Keratinocyte (primary cell): ENCODE measurements at regions not wholly inside any gene's neighbourhood (a gene's known extent, or its start where the extent isn't known, plus 50 kb on each side); places are given as distances from the start of the nearest gene placed in this dataset.

Experiments used
- DNase-seq: peaks from one replicate; pipeline ENCODE4 v3.0.0-alpha.2; 2011; ENCODE audit warnings: low read depth, missing footprints, low spot score
- FAIRE-seq: peaks from 2 replicates; lab custom pipeline; 2011; peaks lifted over from hg19 to GRCh38; lab: Jason Lieb, UNC
- H2AFZ ChIP-seq: 2 replicates; pipeline ENCODE4 v1.6.0; 2012; ENCODE audit warnings: low read length, control low read depth, inconsistent platforms; ENCODE audit not compliant: control insufficient read depth
- H3K27ac ChIP-seq: 2 replicates; pipeline ENCODE4 v1.5.1; 2011; ENCODE audit warnings: low read length; ENCODE audit not compliant: control insufficient read depth, insufficient read depth
- H3K27me3 ChIP-seq: 3 replicates; pipeline ENCODE4 v1.6.0; 2011; ENCODE audit warnings: low read length; ENCODE audit not compliant: control insufficient read depth, insufficient read depth; ENCODE audit errors: extremely low read depth
- H3K36me3 ChIP-seq, 2 experiments: 2 replicates in 1 of 2; 3 replicates in 1 of 2; pipeline ENCODE4 v1.5.1; 2011; ENCODE audit warnings: low read length in 2 of 2, mild to moderate bottlenecking in 1 of 2; ENCODE audit not compliant: control insufficient read depth in 2 of 2, insufficient read depth in 2 of 2; ENCODE audit errors: extremely low read depth in 1 of 2
- H3K4me1 ChIP-seq: 3 replicates; pipeline ENCODE4 v1.5.1; 2011; ENCODE audit warnings: low read length; ENCODE audit not compliant: control insufficient read depth, insufficient read depth; ENCODE audit errors: extremely low read depth
- H3K4me2 ChIP-seq: 3 replicates; pipeline ENCODE4 v1.6.0; 2011; ENCODE audit warnings: low read depth, low read length; ENCODE audit not compliant: control insufficient read depth, insufficient read depth; ENCODE audit errors: extremely low read depth
- H3K4me3 ChIP-seq, 3 experiments: fragments of 200-600 bp in 1 of 3; sonication (generic) in 1 of 3; 2 replicates in 2 of 3; 3 replicates in 1 of 3; pipeline ENCODE4 v1.5.1; 2011 to 2016; ENCODE audit warnings: low read length in 3 of 3, mild to moderate bottlenecking in 3 of 3, control low read depth in 2 of 3, inconsistent platforms in 1 of 3, low read depth in 1 of 3, mixed read lengths in 1 of 3, mixed run types in 1 of 3, moderate library complexity in 1 of 3; ENCODE audit not compliant: control insufficient read depth in 2 of 3, insufficient read depth in 2 of 3; ENCODE audit errors: extremely low read depth in 1 of 3
- H3K79me2 ChIP-seq: 2 replicates; pipeline ENCODE4 v1.6.0; 2012; ENCODE audit warnings: low read length; ENCODE audit not compliant: control insufficient read depth, insufficient read depth
- H3K9ac ChIP-seq: 3 replicates; pipeline ENCODE4 v1.6.0; 2011; ENCODE audit warnings: low read length; ENCODE audit not compliant: control insufficient read depth, insufficient read depth; ENCODE audit errors: extremely low read depth
- H3K9me1 ChIP-seq: 3 replicates; pipeline ENCODE4 v1.6.0; 2011; ENCODE audit warnings: low read length; ENCODE audit not compliant: control insufficient read depth, insufficient read depth; ENCODE audit errors: extremely low read depth
- H3K9me3 ChIP-seq: 2 replicates; pipeline ENCODE4 v1.5.1; 2012; ENCODE audit warnings: low read depth, low read length; ENCODE audit not compliant: control insufficient read depth
- H4K20me1 ChIP-seq: 3 replicates; pipeline ENCODE4 v1.6.0; 2011; ENCODE audit warnings: low read length; ENCODE audit not compliant: control insufficient read depth, insufficient read depth; ENCODE audit errors: extremely low read depth
- EZH2 ChIP-seq: IDR thresholded peaks from one replicate; pipeline ENCODE4 v1.6.1; 2012; ENCODE audit warnings: inconsistent platforms, mild to moderate bottlenecking, low read length, moderate library complexity
- dilution Hi-C: fragments of 300-500 bp; cut with MboI; formaldehyde crosslinking; loops from one replicate; pipeline ENCODE4 v1.7.0; 2020; ENCODE audit warnings: low sequenced_read_pairs; ENCODE audit not compliant: extremely low pct_ligation_motif_present
- TF ChIP-seq, protein P1 (sequence below), 3 experiments: IDR thresholded peaks in 1 of 3; conservative IDR thresholded peaks in 1 of 3; optimal IDR thresholded peaks in 1 of 3; 2 replicates in 2 of 3; 3 replicates in 1 of 3; pipeline versions ENCODE3 to v1.5.1; 2011; ENCODE audit warnings: low read length in 3 of 3, mild to moderate bottlenecking in 3 of 3, moderate library complexity in 2 of 3, control low read depth in 1 of 3, inconsistent platforms in 1 of 3; ENCODE audit not compliant: insufficient read depth in 2 of 3; ENCODE audit errors: extremely low read depth in 1 of 3

- Histone ChIP-seq H3K9me3 (no peaks in the 10 kb centered on the region), H3K9ac (no peak overlapping the region), H3K79me2 (no peaks in the 10 kb centered on the region), H4K20me1 (no peaks in the 10 kb centered on the region), H2AFZ (no peak overlapping the region), H3K27me3 (no peaks in the 10 kb centered on the region), H3K4me2 (no peak overlapping the region), H3K36me3 (no peaks in the 10 kb centered on the region), H3K4me3 (no peak overlapping the region), H3K27ac (no peak overlapping the region), H3K9me1 (no peaks in the 10 kb centered on the region), H3K4me1 (peaks cover 3% of the 10 kb centered on the region)
- DNase-seq = no peak
- no peak for TF ChIP-seq EZH2
- TF ChIP-seq, protein P1, sequence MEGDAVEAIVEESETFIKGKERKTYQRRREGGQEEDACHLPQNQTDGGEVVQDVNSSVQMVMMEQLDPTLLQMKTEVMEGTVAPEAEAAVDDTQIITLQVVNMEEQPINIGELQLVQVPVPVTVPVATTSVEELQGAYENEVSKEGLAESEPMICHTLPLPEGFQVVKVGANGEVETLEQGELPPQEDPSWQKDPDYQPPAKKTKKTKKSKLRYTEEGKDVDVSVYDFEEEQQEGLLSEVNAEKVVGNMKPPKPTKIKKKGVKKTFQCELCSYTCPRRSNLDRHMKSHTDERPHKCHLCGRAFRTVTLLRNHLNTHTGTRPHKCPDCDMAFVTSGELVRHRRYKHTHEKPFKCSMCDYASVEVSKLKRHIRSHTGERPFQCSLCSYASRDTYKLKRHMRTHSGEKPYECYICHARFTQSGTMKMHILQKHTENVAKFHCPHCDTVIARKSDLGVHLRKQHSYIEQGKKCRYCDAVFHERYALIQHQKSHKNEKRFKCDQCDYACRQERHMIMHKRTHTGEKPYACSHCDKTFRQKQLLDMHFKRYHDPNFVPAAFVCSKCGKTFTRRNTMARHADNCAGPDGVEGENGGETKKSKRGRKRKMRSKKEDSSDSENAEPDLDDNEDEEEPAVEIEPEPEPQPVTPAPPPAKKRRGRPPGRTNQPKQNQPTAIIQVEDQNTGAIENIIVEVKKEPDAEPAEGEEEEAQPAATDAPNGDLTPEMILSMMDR (optimal IDR thresholded peaks at IDR 0.05 in 1 of 3, IDR thresholded peaks at IDR 0.05 in 1 of 3, conservative IDR thresholded peaks at IDR 0.05 in 1 of 3; ENCODE audit: extremely low read depth in 1 of 3, insufficient read depth in 2 of 3, low read length in 3 of 3) = no peak
- no peak for FAIRE-seq
- dilution Hi-C loops = no loop called here
Measured at GRCh38 chr13:95382411-95382810, 81.2 kb upstream of the ABCC4 start.

GRCh38 chr13:95382916-95383315 is 81.7 kb upstream of the ABCC4 start:
- no peak overlapping the region for H3K9ac ChIP-seq
- dilution Hi-C loops = no loop called here
- H3K27me3 ChIP-seq = no peaks in the 10 kb centered on the region
- no peaks in the 10 kb centered on the region for H3K9me3 ChIP-seq
- H3K27ac ChIP-seq = no peak overlapping the region
- H3K36me3 ChIP-seq = no peaks in the 10 kb centered on the region
- no peaks in the 10 kb centered on the region for H3K79me2 ChIP-seq
- FAIRE-seq (no peak), DNase-seq (no peak)
- no peak overlapping the region for H3K4me2 ChIP-seq
- H3K4me1 ChIP-seq = peaks cover 3% of the 10 kb centered on the region
- no peak overlapping the region for H2AFZ ChIP-seq
- TF ChIP-seq, protein P1 (optimal IDR thresholded peaks at IDR 0.05 in 1 of 3, IDR thresholded peaks at IDR 0.05 in 1 of 3, conservative IDR thresholded peaks at IDR 0.05 in 1 of 3; ENCODE audit: extremely low read depth in 1 of 3, insufficient read depth in 2 of 3, low read length in 3 of 3) = no peak
- TF ChIP-seq EZH2 = no peak
- no peak overlapping the region for H3K4me3 ChIP-seq
- H4K20me1 ChIP-seq = no peaks in the 10 kb centered on the region
- no peaks in the 10 kb centered on the region for H3K9me1 ChIP-seq
